Pulmonary artery endothelial cell (primary cell): ENCODE measurements at regions not wholly inside any gene's neighbourhood (a gene's known extent, or its start where the extent isn't known, plus 50 kb on each side); places are given as distances from the start of the nearest gene placed in this dataset.
A peak's percentile ranks its signal among the peaks of the same experiment; 100 is the strongest.
"Not testable (repeated sequence)": the region's sequence is repeated elsewhere in the genome, so short reads cannot be mapped to it uniquely, and the experiment has no call there.

Source experiments
- DNase-seq: peaks from one replicate; pipeline ENCODE4 v3.0.0-alpha.2; 2011; ENCODE audit warnings: low read depth, low spot score

GRCh38 chr13:27327633-27328032, 57.0 kb downstream of the RASL11A start:
- no peak for DNase-seq

- no peak for DNase-seq
Observed at GRCh38 chr13:27329210-27329609, 58.6 kb downstream of the RASL11A start.

GRCh38 chr13:27334774-27335435, 64.3 kb downstream of the RASL11A start:
- DNase-seq: no peak

GRCh38 chr13:27336014-27336673, 65.5 kb downstream of the RASL11A start:
- DNase-seq: no peak

GRCh38 chr13:27338207-27338606, 67.6 kb downstream of the RASL11A start:
- no peak for DNase-seq

GRCh38 chr13:27338816-27339215, 68.2 kb downstream of the RASL11A start:
- DNase-seq: no peak

- DNase-seq: no peak
Observed at GRCh38 chr13:27339299-27339698, 68.7 kb downstream of the RASL11A start.

GRCh38 chr13:27341616-27342015, 71.0 kb downstream of the RASL11A start:
- DNase-seq: no peak

- DNase-seq: no peak
Observed at GRCh38 chr13:27347211-27347772, 76.7 kb downstream of the RASL11A start.

- DNase-seq: no peak
Observed at GRCh38 chr13:27348461-27348860, 76.0 kb upstream of the GTF3A start.

GRCh38 chr13:27349458-27349857, 75.0 kb upstream of the GTF3A start:
- no peak for DNase-seq

- not testable (repeated sequence) for DNase-seq
Observed at GRCh38 chr13:27350825-27351224, 73.6 kb upstream of the GTF3A start.

GRCh38 chr13:27352698-27353097, 71.7 kb upstream of the GTF3A start:
- no peak for DNase-seq

- no peak for DNase-seq
Observed at GRCh38 chr13:27353166-27353583, 71.2 kb upstream of the GTF3A start.

GRCh38 chr13:27353708-27354107, 70.7 kb upstream of the GTF3A start:
- DNase-seq: no peak

GRCh38 chr13:27354379-27354778, 70.0 kb upstream of the GTF3A start:
- DNase-seq: no peak

- DNase-seq: no peak
Observed at GRCh38 chr13:27355894-27356293, 68.5 kb upstream of the GTF3A start.

GRCh38 chr13:27358420-27358819, 66.0 kb upstream of the GTF3A start:
- DNase-seq: no peak

GRCh38 chr13:27359199-27359821, 65.1 kb upstream of the GTF3A start:
- no peak for DNase-seq

GRCh38 chr13:27360562-27360961, 63.9 kb upstream of the GTF3A start:
- DNase-seq: no peak

- peak; percentile 19 for DNase-seq
Observed at GRCh38 chr13:27362064-27362751, 62.2 kb upstream of the GTF3A start.

- DNase-seq: not testable (repeated sequence)
Observed at GRCh38 chr13:27363637-27364036, 60.8 kb upstream of the GTF3A start.
